ENCODE measurements at regions not wholly inside any gene's neighbourhood (a gene's known extent, or its start where the extent isn't known, plus 50 kb on each side); places are given as distances from the start of the nearest gene placed in this dataset.

- TF ChIP-seq MXI1 (IDR thresholded peaks at IDR 0.05; ENCODE audit: borderline replicate concordance, low read depth, low read length): no peak
- no peak for TF ChIP-seq SMC3 (IDR thresholded peaks at IDR 0.05; ENCODE audit: low read depth, low read length)
- no peak for TF ChIP-seq POLR2A (IDR thresholded peaks at IDR 0.05; ENCODE audit: low read depth, low read length)
- TF ChIP-seq CTCF (conservative IDR thresholded peaks at IDR 0.05; ENCODE audit: low read depth, low read length): no peak
- TF ChIP-seq CEBPB (IDR thresholded peaks at IDR 0.05; ENCODE audit: low read depth, low read length): no peak
- no peak for TF ChIP-seq RAD21 (IDR thresholded peaks at IDR 0.05; ENCODE audit: low read length)
- no peak for TF ChIP-seq ELK1 (IDR thresholded peaks at IDR 0.05; ENCODE audit: borderline replicate concordance, low read depth, low read length)
- no peak for TF ChIP-seq MAFK (IDR thresholded peaks at IDR 0.05; ENCODE audit: low read depth, low read length)
- no peak for TF ChIP-seq RCOR1 (IDR thresholded peaks at IDR 0.05; ENCODE audit: insufficient replicate concordance, low read length)
Measured at GRCh38 chr4:84126061-84126787, 372.9 kb downstream of the NKX6-1 start.

Data from IMR-90 (cell line).